22Rv1 (cell line): ENCODE measurements at regions not wholly inside any gene's neighbourhood (a gene's known extent, or its start where the extent isn't known, plus 50 kb on each side); places are given as distances from the start of the nearest gene placed in this dataset.

Experiments used
- CTCF ChIP-seq: fragments of 450-650 bp; IDR thresholded peaks from 2 replicates; pipeline ENCODE4 v1.5.1; 2017; ENCODE audit warnings: mild to moderate bottlenecking
- ZFX ChIP-seq: fragments of 450-650 bp; IDR thresholded peaks from 2 replicates; pipeline ENCODE4 v1.6.1; 2017; ENCODE audit warnings: antibody characterized with exemption, borderline replicate concordance

DNA sequence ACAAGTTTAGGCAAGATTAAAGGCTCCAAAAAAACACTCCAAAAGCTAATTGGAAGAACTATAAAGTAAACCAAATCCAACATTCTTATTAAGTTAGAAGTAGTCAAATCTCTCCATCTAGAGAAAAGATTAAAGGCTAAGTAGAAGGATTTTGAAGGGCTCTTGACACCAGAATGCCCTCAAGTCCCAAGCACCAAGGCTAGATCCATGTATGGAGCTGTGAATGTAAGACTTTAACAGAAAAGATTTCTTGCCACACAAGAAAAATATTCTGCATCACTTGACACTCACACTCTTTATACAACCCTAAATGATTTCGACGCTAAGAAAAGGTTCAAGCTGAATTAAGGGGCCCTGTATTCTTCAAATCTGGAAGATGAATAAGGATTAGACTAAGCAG lies 345.2 kb downstream of the VGLL3 start:
- TF ChIP-seq CTCF, result no peak
- no peak for TF ChIP-seq ZFX
